ENCODE measurements at regions not wholly inside any gene's neighbourhood (a gene's known extent, or its start where the extent isn't known, plus 50 kb on each side); places are given as distances from the start of the nearest gene placed in this dataset.

DNA sequence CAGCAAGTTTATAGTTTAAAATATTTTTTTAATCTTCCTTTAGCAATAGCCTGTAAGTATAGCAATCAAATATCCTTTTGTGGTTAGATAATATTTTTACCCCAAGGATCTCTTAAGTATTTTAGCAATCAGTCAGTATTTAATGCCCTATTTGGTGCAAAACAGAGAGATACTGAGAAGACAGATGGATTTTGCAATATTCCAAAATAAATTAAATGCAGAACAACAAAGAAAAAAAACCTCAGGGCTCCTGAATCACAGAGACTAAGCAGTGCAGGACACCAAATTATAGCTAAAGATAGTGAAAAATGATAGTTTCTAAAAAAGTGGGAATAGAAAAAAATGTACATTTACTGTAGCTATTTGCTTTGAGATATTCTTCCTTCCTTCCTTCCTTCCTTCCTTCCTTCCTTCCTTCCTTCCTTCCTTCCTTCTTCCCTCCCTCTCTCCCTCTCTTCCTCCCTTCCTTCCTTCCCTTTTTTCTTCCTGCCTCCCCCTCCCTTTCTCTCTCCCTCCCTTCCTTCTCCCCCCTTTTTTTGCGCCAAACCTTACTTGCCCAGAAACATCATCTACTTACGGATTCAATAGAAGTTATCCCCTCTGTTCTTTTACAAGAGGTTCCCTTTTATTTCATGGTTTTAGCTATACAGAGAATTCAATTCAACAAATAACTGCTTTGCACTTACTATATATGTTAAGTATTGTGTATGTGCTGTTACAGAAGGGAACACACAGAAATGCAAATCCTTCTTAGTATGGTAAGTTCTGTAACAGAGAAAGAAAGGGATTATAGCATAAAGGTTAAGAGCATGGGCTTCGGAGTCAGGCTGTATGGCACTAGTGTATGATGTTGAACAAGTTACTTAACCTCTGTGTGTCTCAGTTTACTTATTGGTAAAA lies 219.0 kb downstream of the CPE start:
- POLR2A ChIA-PET, result no interaction called here
- no peaks in the 10 kb centered on the region for H3K79me2 ChIP-seq (ENCODE audit: control insufficient read depth, insufficient read depth, low read length)
- H3K9me3 ChIP-seq (replicated peaks; ENCODE audit: control insufficient read depth, insufficient read depth, low read length), result no peaks in the 10 kb centered on the region
- no peaks in the 10 kb centered on the region for H4K20me1 ChIP-seq (replicated peaks; ENCODE audit: control insufficient read depth, extremely low read depth, insufficient read depth, low read length)
- no peaks in the 10 kb centered on the region for H3K36me3 ChIP-seq (ENCODE audit: control insufficient read depth in 2 of 2, extremely low read depth in 1 of 2, insufficient read depth in 2 of 2, low read length in 2 of 2)
- no peak for FAIRE-seq
- no peak overlapping the region for H3K4me2 ChIP-seq (ENCODE audit: insufficient read depth, low read length)
- DNase-seq (ENCODE audit: low read depth, low spot score), result no peak
- TF ChIP-seq MYC (IDR thresholded peaks at IDR 0.05; ENCODE audit: low read depth, low read length), result no peak
- TF ChIP-seq, protein P1, sequence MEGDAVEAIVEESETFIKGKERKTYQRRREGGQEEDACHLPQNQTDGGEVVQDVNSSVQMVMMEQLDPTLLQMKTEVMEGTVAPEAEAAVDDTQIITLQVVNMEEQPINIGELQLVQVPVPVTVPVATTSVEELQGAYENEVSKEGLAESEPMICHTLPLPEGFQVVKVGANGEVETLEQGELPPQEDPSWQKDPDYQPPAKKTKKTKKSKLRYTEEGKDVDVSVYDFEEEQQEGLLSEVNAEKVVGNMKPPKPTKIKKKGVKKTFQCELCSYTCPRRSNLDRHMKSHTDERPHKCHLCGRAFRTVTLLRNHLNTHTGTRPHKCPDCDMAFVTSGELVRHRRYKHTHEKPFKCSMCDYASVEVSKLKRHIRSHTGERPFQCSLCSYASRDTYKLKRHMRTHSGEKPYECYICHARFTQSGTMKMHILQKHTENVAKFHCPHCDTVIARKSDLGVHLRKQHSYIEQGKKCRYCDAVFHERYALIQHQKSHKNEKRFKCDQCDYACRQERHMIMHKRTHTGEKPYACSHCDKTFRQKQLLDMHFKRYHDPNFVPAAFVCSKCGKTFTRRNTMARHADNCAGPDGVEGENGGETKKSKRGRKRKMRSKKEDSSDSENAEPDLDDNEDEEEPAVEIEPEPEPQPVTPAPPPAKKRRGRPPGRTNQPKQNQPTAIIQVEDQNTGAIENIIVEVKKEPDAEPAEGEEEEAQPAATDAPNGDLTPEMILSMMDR (IDR thresholded peaks at IDR 0.05; ENCODE audit: extremely low read depth in 1 of 2, insufficient read depth in 1 of 2, low read depth in 1 of 2, low read length in 2 of 2), result no peak
- TF ChIP-seq POLR2A (IDR thresholded peaks at IDR 0.05; ENCODE audit: low read depth, low read length), result no peak
- TF ChIP-seq, protein P2, sequence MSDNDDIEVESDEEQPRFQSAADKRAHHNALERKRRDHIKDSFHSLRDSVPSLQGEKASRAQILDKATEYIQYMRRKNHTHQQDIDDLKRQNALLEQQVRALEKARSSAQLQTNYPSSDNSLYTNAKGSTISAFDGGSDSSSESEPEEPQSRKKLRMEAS (IDR thresholded peaks at IDR 0.05; ENCODE audit: insufficient read depth, insufficient read length), result no peak
- no peak for TF ChIP-seq EZH2 (IDR thresholded peaks at IDR 0.05; ENCODE audit: borderline replicate concordance, low read depth, low read length, severe bottlenecking)
- no peak for TF ChIP-seq JUN (IDR thresholded peaks at IDR 0.05; ENCODE audit: borderline replicate concordance, insufficient read depth, insufficient read length, low read depth)
- no peak for TF ChIP-seq FOS (IDR thresholded peaks at IDR 0.05; ENCODE audit: borderline replicate concordance, insufficient read depth, low read length)
- no peak for TF ChIP-seq POLR2AphosphoS5 (IDR thresholded peaks at IDR 0.05; ENCODE audit: insufficient read depth, low read depth, low read length)
- no peak for TF ChIP-seq GATA2 (IDR thresholded peaks at IDR 0.05; ENCODE audit: insufficient read depth, insufficient read length, low read depth, low read length)
- dilution Hi-C loops (cut with MboI; ENCODE audit: extremely low pct_ligation_motif_present, low sequenced_read_pairs), result no loop called here
- H3K27me3 ChIP-seq (ENCODE audit: control insufficient read depth in 2 of 2, insufficient read depth in 2 of 2, low read length in 2 of 2), result no peaks in the 10 kb centered on the region
- no peaks in the 10 kb centered on the region for H3K4me1 ChIP-seq (ENCODE audit: control insufficient read depth, extremely low read depth, insufficient read depth, low read length)
- H2AFZ ChIP-seq (ENCODE audit: low read depth, low read length), result no peak overlapping the region
- CTCF ChIA-PET, result interaction anchor here (0.7 kb wide), 1 partner anchor 15 kb away, joined by 3 read pairs; no protein-coding TSS in a partner anchor
- no peak overlapping the region for H3K27ac ChIP-seq (ENCODE audit: insufficient read depth, low read depth, low read length)
- H3K4me3 ChIP-seq (replicated peaks in 1 of 3; ENCODE audit: insufficient read depth in 1 of 3, low read depth in 1 of 3, low read length in 3 of 3), result no peak overlapping the region
- H3K9me1 ChIP-seq (replicated peaks; ENCODE audit: control insufficient read depth, extremely low read depth, insufficient read depth, low read length), result no peaks in the 10 kb centered on the region
- no TSS peak for BruUV-seq (replicated peaks)
- intact Hi-C loops (cut with micrococcal nuclease), result no loop called here
- H3K9ac ChIP-seq (replicated peaks; ENCODE audit: extremely low read depth, insufficient read depth, low read length), result no peak overlapping the region
